ENCODE measurements at regions not wholly inside any gene's neighbourhood (a gene's known extent, or its start where the extent isn't known, plus 50 kb on each side); places are given as distances from the start of the nearest gene placed in this dataset.

GRCh38 chr7:91446819-91447218 lies 182.6 kb downstream of the FZD1 start:
- in situ Hi-C loops (cut with MboI), result no loop called here
- Histone ChIP-seq H3K4me2 (ENCODE audit: control insufficient read depth, insufficient read depth) (no peak overlapping the region), H3K79me2 (ENCODE audit: control insufficient read depth, insufficient read depth, low read length) (no peaks in the 10 kb centered on the region), H3K27me3 (replicated peaks in 1 of 2; ENCODE audit: control insufficient read depth in 2 of 2, insufficient read depth in 2 of 2, low read length in 1 of 2) (no peaks in the 10 kb centered on the region), H3K27ac (ENCODE audit: control insufficient read depth, insufficient read depth) (no peak overlapping the region), H3K9me3 (replicated peaks; ENCODE audit: control insufficient read depth, insufficient read depth, low read length) (no peaks in the 10 kb centered on the region), H2AFZ (ENCODE audit: control insufficient read depth, low read depth, low read length) (no peak overlapping the region), H4K20me1 (ENCODE audit: control insufficient read depth, insufficient read depth) (no peaks in the 10 kb centered on the region), H3K4me3 (no peak overlapping the region), H3K9ac (ENCODE audit: control insufficient read depth, insufficient read depth, low read length) (no peak overlapping the region), H3K4me1 (ENCODE audit: control insufficient read depth, insufficient read depth, low read length) (no peaks in the 10 kb centered on the region), H3K36me3 (ENCODE audit: control insufficient read depth in 2 of 2, insufficient read depth in 2 of 2, low read length in 1 of 2) (no peaks in the 10 kb centered on the region)
- CTCF ChIA-PET, result no interaction called here
- no peak for FAIRE-seq
- no peak for ATAC-seq
- intact Hi-C loops (cut with micrococcal nuclease; ENCODE audit: unreplicated experiment), result no loop called here
- TF ChIP-seq KLF5 (IDR thresholded peaks at IDR 0.05; ENCODE audit: partially characterized antibody), result no peak
- no peak for TF ChIP-seq GABPA (IDR thresholded peaks at IDR 0.05; ENCODE audit: low read depth)
- no peak for TF ChIP-seq SUPT20H (IDR thresholded peaks at IDR 0.05; ENCODE audit: borderline replicate concordance, control insufficient read depth, low read depth, low read length)
- TF ChIP-seq ZNF592 (IDR thresholded peaks at IDR 0.05), result no peak
- TF ChIP-seq EED (IDR thresholded peaks at IDR 0.05; ENCODE audit: low read depth), result no peak
- no peak for TF ChIP-seq CHD1 (IDR thresholded peaks at IDR 0.05; ENCODE audit: low read depth, low read length)
- TF ChIP-seq FOXM1 (IDR thresholded peaks at IDR 0.05; ENCODE audit: low read depth, low read length), result no peak
- TF ChIP-seq ZNF622 (IDR thresholded peaks at IDR 0.05), result no peak
- TF ChIP-seq BCL3 (IDR thresholded peaks at IDR 0.05; ENCODE audit: borderline replicate concordance, insufficient read depth, low read depth, low read length, poor library complexity, severe bottlenecking), result no peak
- no peak for TF ChIP-seq BMI1 (IDR thresholded peaks at IDR 0.05; ENCODE audit: borderline replicate concordance)
- TF ChIP-seq PRDM15 (CRISPR knock-in tag; IDR thresholded peaks at IDR 0.05), result no peak
- TF ChIP-seq IRF5 (IDR thresholded peaks at IDR 0.05; ENCODE audit: borderline replicate concordance), result no peak
- TF ChIP-seq MYC (IDR thresholded peaks at IDR 0.05; ENCODE audit: insufficient read depth, insufficient read length, insufficient replicate concordance, low read length, severe bottlenecking), result no peak
- no peak for TF ChIP-seq RAD51 (IDR thresholded peaks at IDR 0.05)
- TF ChIP-seq CBFB (IDR thresholded peaks at IDR 0.05; ENCODE audit: low read depth), result no peak
- WGBS (ENCODE audit: insufficient coverage, insufficient replicate concordance, low lambda C conversion rate, missing lambda C conversion rate), result 0% methylated on average over 1 of the region's 1 CpG
- POLR2A ChIA-PET, result no interaction called here
- BruUV-seq (replicated peaks), result no TSS peak
- RAD21 ChIA-PET (ENCODE audit: unreplicated experiment), result no interaction called here
- no peak for DNase-seq (ENCODE audit: low read depth, low spot score)
- SMC1A ChIA-PET (ENCODE audit: uncharacterized antibody, unreplicated experiment), result no interaction called here
